ENCODE measurements at regions not wholly inside any gene's neighbourhood (a gene's known extent, or its start where the extent isn't known, plus 50 kb on each side); places are given as distances from the start of the nearest gene placed in this dataset.
"Not testable (repeated sequence)": the region's sequence is repeated elsewhere in the genome, so short reads cannot be mapped to it uniquely, and the experiment has no call there.

GRCh38 chr14:105773584-105773983 lies 247.2 kb downstream of the TMEM121 start:
- TF ChIP-seq, protein P1, sequence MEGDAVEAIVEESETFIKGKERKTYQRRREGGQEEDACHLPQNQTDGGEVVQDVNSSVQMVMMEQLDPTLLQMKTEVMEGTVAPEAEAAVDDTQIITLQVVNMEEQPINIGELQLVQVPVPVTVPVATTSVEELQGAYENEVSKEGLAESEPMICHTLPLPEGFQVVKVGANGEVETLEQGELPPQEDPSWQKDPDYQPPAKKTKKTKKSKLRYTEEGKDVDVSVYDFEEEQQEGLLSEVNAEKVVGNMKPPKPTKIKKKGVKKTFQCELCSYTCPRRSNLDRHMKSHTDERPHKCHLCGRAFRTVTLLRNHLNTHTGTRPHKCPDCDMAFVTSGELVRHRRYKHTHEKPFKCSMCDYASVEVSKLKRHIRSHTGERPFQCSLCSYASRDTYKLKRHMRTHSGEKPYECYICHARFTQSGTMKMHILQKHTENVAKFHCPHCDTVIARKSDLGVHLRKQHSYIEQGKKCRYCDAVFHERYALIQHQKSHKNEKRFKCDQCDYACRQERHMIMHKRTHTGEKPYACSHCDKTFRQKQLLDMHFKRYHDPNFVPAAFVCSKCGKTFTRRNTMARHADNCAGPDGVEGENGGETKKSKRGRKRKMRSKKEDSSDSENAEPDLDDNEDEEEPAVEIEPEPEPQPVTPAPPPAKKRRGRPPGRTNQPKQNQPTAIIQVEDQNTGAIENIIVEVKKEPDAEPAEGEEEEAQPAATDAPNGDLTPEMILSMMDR (IDR thresholded peaks at IDR 0.05), result no peak
- no peaks in the 10 kb centered on the region for H3K27me3 ChIP-seq
- no peak for DNase-seq
- no peaks in the 10 kb centered on the region for H3K36me3 ChIP-seq
- peaks cover 0 to 2% (median 2%) of the 10 kb centered on the region in 3 donors for H3K9me3 ChIP-seq
- H3K27ac ChIP-seq, result no peak overlapping the region
- H3K4me1 ChIP-seq, result no peaks in the 10 kb centered on the region
- H3K4me3 ChIP-seq, result no peak overlapping the region
- intact Hi-C loops (cut with DNase I; ENCODE audit: low total_unique reads), result no loop called here

DNA sequence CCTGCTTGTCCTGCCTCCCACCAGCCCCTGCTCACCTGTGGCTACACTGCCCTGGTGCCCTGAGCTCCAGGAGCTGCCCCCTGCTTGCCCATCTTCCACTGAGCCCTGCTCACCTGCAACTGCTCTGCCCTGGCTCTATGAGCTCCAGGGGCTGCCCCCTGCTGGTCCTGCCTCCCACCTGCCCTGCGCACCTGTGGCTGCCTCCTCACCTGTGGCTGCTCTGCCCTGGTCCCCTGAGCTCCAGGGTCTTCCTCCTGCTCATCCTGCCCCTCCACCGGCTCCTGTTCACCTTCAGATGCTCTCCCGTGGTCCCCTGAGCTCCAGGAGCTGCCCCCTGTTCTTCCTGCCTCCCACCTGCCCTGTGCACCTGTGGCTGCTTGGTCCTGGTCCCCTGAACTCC lies 247.6 kb downstream of the TMEM121 start:
- TF ChIP-seq, protein P1 (IDR thresholded peaks at IDR 0.05), result no peak
- H3K36me3 ChIP-seq, result no peaks in the 10 kb centered on the region
- intact Hi-C loops (cut with DNase I; ENCODE audit: low total_unique reads), result no loop called here
- H3K4me1 ChIP-seq, result no peaks in the 10 kb centered on the region
- no peak overlapping the region for H3K4me3 ChIP-seq
- peaks cover 0 to 6% (median 6%) of the 10 kb centered on the region in 3 donors for H3K9me3 ChIP-seq
- H3K27me3 ChIP-seq, result no peaks in the 10 kb centered on the region
- H3K27ac ChIP-seq, result no peak overlapping the region
- no peak for DNase-seq

DNA sequence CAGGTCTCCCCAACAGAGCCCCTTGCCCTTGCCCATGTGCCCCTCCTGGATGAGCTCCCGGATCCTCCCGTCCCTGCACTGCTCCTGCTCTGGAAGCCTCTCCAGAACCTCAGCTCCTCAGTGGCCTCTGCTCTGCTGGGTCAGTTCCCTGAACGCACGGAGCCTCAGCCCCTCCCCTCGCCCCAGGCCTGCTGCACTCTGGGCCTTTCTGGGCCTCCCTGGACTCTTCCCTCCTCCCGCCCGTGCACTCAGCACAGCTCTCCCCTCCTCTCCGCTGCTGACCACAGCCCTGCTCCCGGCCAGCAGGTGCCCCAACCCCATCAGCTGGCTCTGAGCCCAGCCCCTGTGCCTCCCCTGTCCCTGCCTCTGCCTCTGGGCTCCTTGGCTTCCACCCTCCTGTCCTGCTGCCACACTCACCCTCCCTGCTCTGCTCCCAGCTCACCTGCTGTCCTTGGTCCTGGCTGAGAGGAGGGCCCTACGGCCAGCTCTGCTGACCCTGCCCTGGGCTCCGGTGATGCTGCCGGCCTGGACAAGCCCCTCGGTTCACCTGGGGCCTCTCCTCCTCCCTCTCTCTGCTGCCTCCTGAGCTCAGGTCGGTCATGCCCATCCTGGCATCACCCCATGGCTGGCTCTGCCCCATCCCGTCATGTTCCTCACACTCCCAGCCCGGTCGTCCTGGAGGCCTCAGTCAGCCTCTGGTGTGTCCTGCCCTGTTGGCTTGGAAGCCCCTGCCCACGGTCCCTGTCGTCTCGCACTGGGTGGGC lies 248.4 kb downstream of the TMEM121 start:
- H3K27ac ChIP-seq; DNase-seq; H3K4me1 ChIP-seq; H3K36me3 ChIP-seq; H3K27me3 ChIP-seq; intact Hi-C loops (cut with DNase I; ENCODE audit: low total_unique reads); H3K4me3 ChIP-seq: not testable (repeated sequence)
- H3K9me3 ChIP-seq, result peaks cover 0 to 14% (median 14%) of the 10 kb centered on the region in 3 donors

DNA sequence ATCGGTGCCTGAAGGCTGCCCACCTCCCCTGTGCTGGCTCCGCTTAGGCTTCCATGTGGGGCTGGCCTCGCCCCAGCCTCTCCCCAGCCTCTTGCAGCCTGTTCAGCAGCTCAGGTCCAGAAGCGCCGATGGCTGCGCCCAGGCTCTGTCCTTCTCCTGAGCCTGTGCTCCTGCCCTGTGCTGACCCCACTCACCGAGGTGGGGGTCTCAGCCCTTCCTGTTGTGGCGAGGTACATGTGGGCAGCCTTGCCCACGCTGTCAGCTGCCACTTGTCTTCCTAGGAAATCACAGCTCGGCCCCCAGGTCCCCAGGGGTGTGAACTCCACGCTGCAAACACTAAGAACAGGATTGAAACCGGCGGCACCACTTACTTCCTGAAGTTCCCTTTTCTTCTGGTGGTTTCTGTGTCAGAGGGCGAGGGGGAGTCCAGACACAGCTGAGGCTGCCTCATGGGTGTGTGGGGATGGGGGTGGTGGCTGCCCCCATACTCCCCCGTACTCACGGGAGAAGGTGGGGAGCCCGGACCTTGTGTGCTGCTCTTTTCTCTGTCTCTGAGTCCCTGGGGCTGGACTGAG lies 249.1 kb downstream of the TMEM121 start:
- DNase-seq; H3K4me1 ChIP-seq; intact Hi-C loops (cut with DNase I; ENCODE audit: low total_unique reads); H3K36me3 ChIP-seq; H3K27ac ChIP-seq; H3K4me3 ChIP-seq; H3K27me3 ChIP-seq: not testable (repeated sequence)
- H3K9me3 ChIP-seq, result peaks cover 0 to 18% (median 14%) of the 10 kb centered on the region in 3 donors

GRCh38 chr14:105776112-105776511 lies 249.7 kb downstream of the TMEM121 start:
- H3K9me3 ChIP-seq, result peaks cover 0 to 19% (median 16%) of the 10 kb centered on the region in 3 donors
- H3K4me1 ChIP-seq; H3K27ac ChIP-seq; H3K4me3 ChIP-seq; H3K36me3 ChIP-seq; DNase-seq; intact Hi-C loops (cut with DNase I; ENCODE audit: low total_unique reads); H3K27me3 ChIP-seq: not testable (repeated sequence)

- no peak for DNase-seq
- intact Hi-C loops (cut with DNase I; ENCODE audit: low total_unique reads), result no loop called here
- no peaks in the 10 kb centered on the region for H3K36me3 ChIP-seq
- H3K4me3 ChIP-seq, result no peak overlapping the region
- H3K4me1 ChIP-seq, result no peaks in the 10 kb centered on the region
- no peaks in the 10 kb centered on the region for H3K27me3 ChIP-seq
- TF ChIP-seq, protein P1 (IDR thresholded peaks at IDR 0.05), result no peak
- peaks cover 0 to 19% (median 17%) of the 10 kb centered on the region in 3 donors for H3K9me3 ChIP-seq
- H3K27ac ChIP-seq, result no peak overlapping the region
Observed at GRCh38 chr14:105776924-105777323, 250.5 kb downstream of the TMEM121 start.

- no peak for DNase-seq
- H3K36me3 ChIP-seq, result no peaks in the 10 kb centered on the region
- intact Hi-C loops (cut with DNase I; ENCODE audit: low total_unique reads), result no loop called here
Observed at GRCh38 chr14:105783707-105784106, 257.3 kb downstream of the TMEM121 start.

More at GRCh38 chr14:105783707-105784106, 257.3 kb downstream of the TMEM121 start:
- Histone ChIP-seq H3K9me3 (peaks cover 0 to 25% (median 22%) of the 10 kb centered on the region in 3 donors), H3K4me1 (no peaks in the 10 kb centered on the region), H3K27ac (no peak overlapping the region), H3K27me3 (no peaks in the 10 kb centered on the region), H3K4me3 (no peak overlapping the region)
- TF ChIP-seq, protein P1 (IDR thresholded peaks at IDR 0.05), result no peak

All from tibial artery (tissue), 4 donors.